Right atrium auricular region (tissue), 2 donors: ENCODE measurements at regions not wholly inside any gene's neighbourhood (a gene's known extent, or its start where the extent isn't known, plus 50 kb on each side); places are given as distances from the start of the nearest gene placed in this dataset.

Experiments used
- DNase-seq: peaks from one replicate; pipeline ENCODE4 v3.0.0-alpha.2; 2019; ENCODE audit warnings: low spot score
- H3K27ac ChIP-seq, 2 donors: fragments of 200-600 bp; sonication (generic); 1 replicate in 1 of 2; 2 replicates in 1 of 2; pipeline ENCODE4 v1.5.1; 2016 to 2019
- H3K27me3 ChIP-seq, 2 donors: fragments of 200-600 bp; sonication (generic); one replicate each; pipeline versions ENCODE4 v1.5.1 to v1.6.0; 2017 to 2019
- H3K36me3 ChIP-seq: fragments of 200-600 bp; sonication (generic); one replicate; pipeline ENCODE4 v1.5.1; 2016
- H3K4me1 ChIP-seq, 2 donors: fragments of 200-600 bp; sonication (generic); one replicate each; pipeline versions ENCODE4 v1.5.1 to v1.6.0; 2017 to 2019
- H3K4me3 ChIP-seq, 2 donors: fragments of 200-600 bp; sonication (generic); 1 replicate in 1 of 2; 2 replicates in 1 of 2; pipeline ENCODE4 v1.5.1; 2017 to 2019; ENCODE audit warnings: mild to moderate bottlenecking in 1 of 2, moderate library complexity in 1 of 2
- H3K9me3 ChIP-seq, 2 donors: fragments of 200-600 bp; sonication (generic); one replicate each; pipeline ENCODE4 v1.5.1; 2019
- TF ChIP-seq, protein P1 (sequence below), 2 donors: fragments of 200-600 bp; sonication (generic); IDR thresholded peaks; one replicate each; pipeline ENCODE4 v1.5.1; 2019; ENCODE audit warnings: antibody characterized with exemption in 2 of 2

DNA sequence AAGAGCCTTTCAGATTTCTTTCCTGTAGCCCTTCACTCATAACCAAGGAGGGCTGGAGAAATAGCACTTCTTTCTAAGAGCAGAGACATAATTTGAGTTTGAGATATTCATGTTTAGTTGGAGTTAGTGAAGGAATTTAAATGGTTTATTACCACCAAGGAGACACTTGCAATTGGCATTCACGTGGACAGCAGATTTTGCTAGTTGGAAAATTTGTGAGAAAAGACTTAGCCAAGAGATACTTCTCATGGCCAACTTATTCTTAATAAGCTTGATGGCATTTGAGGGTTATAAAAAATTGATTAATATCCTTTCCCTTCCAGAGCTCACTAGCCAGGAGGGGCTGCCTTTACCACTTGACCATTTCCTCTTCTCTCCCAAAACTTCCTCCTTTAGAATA lies 518.7 kb downstream of the TNS1 start:
- no peaks in the 10 kb centered on the region for H3K9me3 ChIP-seq
- no peaks in the 10 kb centered on the region for H3K27me3 ChIP-seq
- H3K4me3 ChIP-seq, result no peak overlapping the region
- no peaks in the 10 kb centered on the region for H3K4me1 ChIP-seq
- no peak for DNase-seq
- no peaks in the 10 kb centered on the region for H3K36me3 ChIP-seq
- no peak overlapping the region for H3K27ac ChIP-seq
- TF ChIP-seq, protein P1, sequence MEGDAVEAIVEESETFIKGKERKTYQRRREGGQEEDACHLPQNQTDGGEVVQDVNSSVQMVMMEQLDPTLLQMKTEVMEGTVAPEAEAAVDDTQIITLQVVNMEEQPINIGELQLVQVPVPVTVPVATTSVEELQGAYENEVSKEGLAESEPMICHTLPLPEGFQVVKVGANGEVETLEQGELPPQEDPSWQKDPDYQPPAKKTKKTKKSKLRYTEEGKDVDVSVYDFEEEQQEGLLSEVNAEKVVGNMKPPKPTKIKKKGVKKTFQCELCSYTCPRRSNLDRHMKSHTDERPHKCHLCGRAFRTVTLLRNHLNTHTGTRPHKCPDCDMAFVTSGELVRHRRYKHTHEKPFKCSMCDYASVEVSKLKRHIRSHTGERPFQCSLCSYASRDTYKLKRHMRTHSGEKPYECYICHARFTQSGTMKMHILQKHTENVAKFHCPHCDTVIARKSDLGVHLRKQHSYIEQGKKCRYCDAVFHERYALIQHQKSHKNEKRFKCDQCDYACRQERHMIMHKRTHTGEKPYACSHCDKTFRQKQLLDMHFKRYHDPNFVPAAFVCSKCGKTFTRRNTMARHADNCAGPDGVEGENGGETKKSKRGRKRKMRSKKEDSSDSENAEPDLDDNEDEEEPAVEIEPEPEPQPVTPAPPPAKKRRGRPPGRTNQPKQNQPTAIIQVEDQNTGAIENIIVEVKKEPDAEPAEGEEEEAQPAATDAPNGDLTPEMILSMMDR (IDR thresholded peaks at IDR 0.05), result no peak

DNA sequence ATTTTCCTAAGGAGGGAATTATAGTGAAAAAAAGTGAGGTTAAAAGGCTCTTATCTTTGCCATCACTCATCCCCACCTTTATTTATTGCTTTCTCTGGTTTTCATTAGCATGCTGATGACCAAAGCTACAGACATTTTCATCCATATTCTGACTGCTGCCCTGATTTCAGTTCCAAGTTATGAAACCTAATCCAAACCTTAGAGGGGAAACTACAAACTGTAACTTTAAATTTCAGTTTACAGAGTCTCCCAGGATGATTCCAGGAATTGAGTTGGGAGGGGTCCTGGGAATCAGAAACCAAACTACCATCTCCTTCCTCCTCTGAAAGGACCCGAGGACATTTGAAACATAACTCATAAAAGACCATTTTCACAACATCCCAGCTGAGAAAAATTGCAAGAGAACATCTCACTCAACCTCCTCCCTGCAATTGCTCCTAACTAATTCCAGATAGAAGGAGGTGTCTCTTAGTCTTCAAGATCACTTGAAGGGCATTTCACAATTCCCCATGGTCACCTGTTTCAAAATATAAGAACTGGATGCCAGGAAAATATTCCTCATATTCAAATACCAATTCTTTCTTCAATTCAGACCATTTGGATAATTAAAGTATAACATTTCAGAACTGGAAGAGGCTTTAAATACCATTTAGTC lies 520.6 kb downstream of the TNS1 start:
- Histone ChIP-seq H3K27ac (no peak overlapping the region), H3K27me3 (no peaks in the 10 kb centered on the region), H3K4me3 (no peak overlapping the region), H3K9me3 (no peaks in the 10 kb centered on the region), H3K4me1 (no peaks in the 10 kb centered on the region), H3K36me3 (no peaks in the 10 kb centered on the region)
- TF ChIP-seq, protein P1 (IDR thresholded peaks at IDR 0.05), result no peak
- DNase-seq, result no peak

DNA sequence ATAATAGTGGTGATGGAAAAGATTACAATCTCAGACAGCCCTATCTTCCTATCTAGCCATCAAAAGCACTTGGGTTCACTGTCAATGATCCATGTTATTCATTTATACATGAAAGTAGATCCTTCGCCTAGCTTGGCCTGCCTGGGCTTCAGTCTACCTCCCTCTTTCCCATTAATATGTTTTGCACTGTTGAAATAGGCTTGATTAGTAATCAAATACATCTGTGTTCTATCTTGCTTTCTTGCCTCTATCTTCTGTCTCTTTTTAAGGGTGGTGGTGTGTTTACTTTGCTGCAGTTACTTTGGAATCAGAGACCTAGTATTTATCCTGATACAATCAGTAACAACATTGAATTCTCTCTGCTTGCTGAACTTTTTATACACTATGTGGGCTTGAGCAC lies 521.2 kb downstream of the TNS1 start:
- H3K4me1 ChIP-seq, result no peaks in the 10 kb centered on the region
- H3K27ac ChIP-seq, result no peak overlapping the region
- no peaks in the 10 kb centered on the region for H3K36me3 ChIP-seq
- no peak for DNase-seq
- H3K27me3 ChIP-seq, result no peaks in the 10 kb centered on the region
- H3K9me3 ChIP-seq, result no peaks in the 10 kb centered on the region
- TF ChIP-seq, protein P1 (IDR thresholded peaks at IDR 0.05), result no peak
- no peak overlapping the region for H3K4me3 ChIP-seq

DNA sequence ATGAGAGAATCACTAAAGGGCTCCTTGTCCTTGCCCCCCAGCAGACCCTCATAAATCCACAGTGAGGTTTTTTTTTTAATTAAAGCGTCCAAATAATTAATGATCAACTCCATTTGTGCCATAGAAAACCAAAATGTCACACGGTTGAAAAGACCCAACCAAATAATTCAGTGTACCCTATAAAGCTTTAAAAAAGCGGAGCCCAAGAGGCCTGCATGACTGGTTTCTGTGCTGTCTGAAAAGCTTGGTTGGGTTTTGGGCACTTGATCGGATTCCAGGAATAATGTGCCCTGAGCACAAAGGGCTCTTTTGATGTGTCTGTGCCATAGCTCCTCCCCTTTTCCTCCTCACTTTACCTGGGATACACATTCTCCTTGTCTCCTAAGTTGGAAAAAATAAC lies 523.2 kb downstream of the TNS1 start:
- TF ChIP-seq, protein P1 (IDR thresholded peaks at IDR 0.05), result no peak
- DNase-seq, result no peak
- Histone ChIP-seq H3K27me3 (no peaks in the 10 kb centered on the region), H3K36me3 (no peaks in the 10 kb centered on the region), H3K4me3 (no peak overlapping the region), H3K9me3 (no peaks in the 10 kb centered on the region), H3K4me1 (no peaks in the 10 kb centered on the region), H3K27ac (no peak overlapping the region)

DNA sequence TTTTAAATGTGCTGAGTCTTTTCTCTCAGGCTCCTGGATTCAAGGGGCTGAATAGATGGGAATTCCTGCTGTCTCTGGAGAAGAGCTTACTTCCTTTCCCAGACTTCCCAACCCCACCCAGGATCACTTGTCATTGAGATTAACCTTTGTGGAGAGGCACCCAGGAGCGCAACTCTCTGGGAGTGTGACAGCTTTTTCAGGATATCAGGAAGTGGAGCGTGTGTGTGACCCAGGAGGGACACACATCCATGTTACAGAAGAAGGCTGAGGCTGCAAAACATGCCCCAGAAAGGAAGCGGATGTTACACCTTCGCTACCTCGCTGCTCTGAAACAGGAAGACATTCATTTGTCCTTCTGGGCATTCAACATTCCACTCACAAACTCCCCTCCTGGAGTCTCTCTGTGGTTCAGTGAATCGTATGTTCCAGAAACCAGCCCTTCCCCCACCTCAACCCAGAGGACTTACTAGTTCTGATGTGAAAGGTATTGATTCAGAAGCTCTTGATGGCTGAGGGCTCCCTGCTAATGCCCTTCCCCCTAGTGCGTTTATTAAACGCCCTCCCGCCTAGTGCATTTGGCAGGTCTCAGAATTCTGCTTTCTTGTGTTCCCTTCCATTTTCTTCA lies 523.9 kb downstream of the TNS1 start:
- H3K4me3 ChIP-seq, result no peak overlapping the region
- H3K27ac ChIP-seq, result no peak overlapping the region
- TF ChIP-seq, protein P1 (IDR thresholded peaks at IDR 0.05), result no peak
- H3K36me3 ChIP-seq, result no peaks in the 10 kb centered on the region
- no peaks in the 10 kb centered on the region for H3K27me3 ChIP-seq
- no peaks in the 10 kb centered on the region for H3K9me3 ChIP-seq
- no peaks in the 10 kb centered on the region for H3K4me1 ChIP-seq
- no peak for DNase-seq

DNA sequence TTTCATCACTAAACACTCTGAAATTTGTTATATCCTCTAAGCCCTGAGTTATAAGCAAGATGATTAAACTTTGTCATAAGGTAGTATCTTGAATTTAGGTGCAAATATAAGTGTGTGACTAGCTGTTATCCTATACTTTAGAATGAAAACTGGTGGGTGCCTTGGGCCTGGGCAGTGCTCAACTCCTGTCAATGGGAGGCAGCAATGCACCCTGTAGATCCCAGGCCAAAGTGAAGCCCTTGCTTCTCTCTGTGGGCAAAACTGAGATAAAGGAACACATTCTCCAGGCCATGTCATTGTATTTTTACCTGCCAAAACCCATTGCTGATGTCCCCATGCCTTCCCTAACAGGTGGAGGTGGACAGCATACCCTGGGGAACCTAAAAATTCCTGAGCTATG lies 525.2 kb downstream of the TNS1 start:
- H3K4me1 ChIP-seq, result no peaks in the 10 kb centered on the region
- no peaks in the 10 kb centered on the region for H3K27me3 ChIP-seq
- H3K36me3 ChIP-seq, result no peaks in the 10 kb centered on the region
- no peak overlapping the region for H3K27ac ChIP-seq
- H3K4me3 ChIP-seq, result no peak overlapping the region
- DNase-seq, result no peak
- TF ChIP-seq, protein P1 (IDR thresholded peaks at IDR 0.05), result no peak
- no peaks in the 10 kb centered on the region for H3K9me3 ChIP-seq
